ENCODE measurements at regions not wholly inside any gene's neighbourhood (a gene's known extent, or its start where the extent isn't known, plus 50 kb on each side); places are given as distances from the start of the nearest gene placed in this dataset.

DNA sequence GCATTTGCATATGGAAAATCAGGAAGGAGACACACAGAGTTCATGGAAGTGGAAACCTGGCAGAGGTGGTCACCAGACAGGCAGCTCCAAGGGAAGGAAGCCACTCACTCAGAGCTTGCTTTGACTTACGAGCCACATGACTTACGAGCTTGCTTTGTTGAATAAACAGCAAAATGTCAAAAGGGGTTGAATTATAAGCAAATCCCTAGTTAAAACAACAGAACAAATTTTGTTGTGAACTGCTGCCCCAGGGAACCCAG lies 164.3 kb downstream of the SYK start:
- H2AFZ ChIP-seq, result no peak overlapping the region
- no peak overlapping the region for H3K27ac Mint-ChIP-seq
- H3K4me1 Mint-ChIP-seq, result peaks cover 40% of the 10 kb centered on the region

More for the DNA sequence above, 164.3 kb downstream of the SYK start:
- Histone ChIP-seq H3K4me1 (ENCODE audit: insufficient read depth) (peaks cover 25% of the 10 kb centered on the region), H4K20me1 (replicated peaks; ENCODE audit: insufficient read depth) (no peaks in the 10 kb centered on the region), H3K4me2 (no peak overlapping the region), H3F3A (replicated peaks; ENCODE audit: low read depth) (no peaks in the 10 kb centered on the region), H3K27me3 (ENCODE audit: insufficient read depth) (no peaks in the 10 kb centered on the region), H3K79me2 (replicated peaks; ENCODE audit: insufficient read depth) (no peaks in the 10 kb centered on the region), H3K4me3 (no peak overlapping the region), H3K9me2 (ENCODE audit: insufficient read depth) (0 out of 2 replicates have a peak, but pooled peaks cover 6% of the 10 kb centered on the region), H3K36me3 (ENCODE audit: insufficient read depth) (no peaks in the 10 kb centered on the region), H3K27ac (ENCODE audit: low read depth) (no peak overlapping the region)
- H3K36me3 Mint-ChIP-seq (ENCODE audit: low read depth), result no peaks in the 10 kb centered on the region; the same call in 2 of the 3 replicates
- TF ChIP-seq, protein P1, sequence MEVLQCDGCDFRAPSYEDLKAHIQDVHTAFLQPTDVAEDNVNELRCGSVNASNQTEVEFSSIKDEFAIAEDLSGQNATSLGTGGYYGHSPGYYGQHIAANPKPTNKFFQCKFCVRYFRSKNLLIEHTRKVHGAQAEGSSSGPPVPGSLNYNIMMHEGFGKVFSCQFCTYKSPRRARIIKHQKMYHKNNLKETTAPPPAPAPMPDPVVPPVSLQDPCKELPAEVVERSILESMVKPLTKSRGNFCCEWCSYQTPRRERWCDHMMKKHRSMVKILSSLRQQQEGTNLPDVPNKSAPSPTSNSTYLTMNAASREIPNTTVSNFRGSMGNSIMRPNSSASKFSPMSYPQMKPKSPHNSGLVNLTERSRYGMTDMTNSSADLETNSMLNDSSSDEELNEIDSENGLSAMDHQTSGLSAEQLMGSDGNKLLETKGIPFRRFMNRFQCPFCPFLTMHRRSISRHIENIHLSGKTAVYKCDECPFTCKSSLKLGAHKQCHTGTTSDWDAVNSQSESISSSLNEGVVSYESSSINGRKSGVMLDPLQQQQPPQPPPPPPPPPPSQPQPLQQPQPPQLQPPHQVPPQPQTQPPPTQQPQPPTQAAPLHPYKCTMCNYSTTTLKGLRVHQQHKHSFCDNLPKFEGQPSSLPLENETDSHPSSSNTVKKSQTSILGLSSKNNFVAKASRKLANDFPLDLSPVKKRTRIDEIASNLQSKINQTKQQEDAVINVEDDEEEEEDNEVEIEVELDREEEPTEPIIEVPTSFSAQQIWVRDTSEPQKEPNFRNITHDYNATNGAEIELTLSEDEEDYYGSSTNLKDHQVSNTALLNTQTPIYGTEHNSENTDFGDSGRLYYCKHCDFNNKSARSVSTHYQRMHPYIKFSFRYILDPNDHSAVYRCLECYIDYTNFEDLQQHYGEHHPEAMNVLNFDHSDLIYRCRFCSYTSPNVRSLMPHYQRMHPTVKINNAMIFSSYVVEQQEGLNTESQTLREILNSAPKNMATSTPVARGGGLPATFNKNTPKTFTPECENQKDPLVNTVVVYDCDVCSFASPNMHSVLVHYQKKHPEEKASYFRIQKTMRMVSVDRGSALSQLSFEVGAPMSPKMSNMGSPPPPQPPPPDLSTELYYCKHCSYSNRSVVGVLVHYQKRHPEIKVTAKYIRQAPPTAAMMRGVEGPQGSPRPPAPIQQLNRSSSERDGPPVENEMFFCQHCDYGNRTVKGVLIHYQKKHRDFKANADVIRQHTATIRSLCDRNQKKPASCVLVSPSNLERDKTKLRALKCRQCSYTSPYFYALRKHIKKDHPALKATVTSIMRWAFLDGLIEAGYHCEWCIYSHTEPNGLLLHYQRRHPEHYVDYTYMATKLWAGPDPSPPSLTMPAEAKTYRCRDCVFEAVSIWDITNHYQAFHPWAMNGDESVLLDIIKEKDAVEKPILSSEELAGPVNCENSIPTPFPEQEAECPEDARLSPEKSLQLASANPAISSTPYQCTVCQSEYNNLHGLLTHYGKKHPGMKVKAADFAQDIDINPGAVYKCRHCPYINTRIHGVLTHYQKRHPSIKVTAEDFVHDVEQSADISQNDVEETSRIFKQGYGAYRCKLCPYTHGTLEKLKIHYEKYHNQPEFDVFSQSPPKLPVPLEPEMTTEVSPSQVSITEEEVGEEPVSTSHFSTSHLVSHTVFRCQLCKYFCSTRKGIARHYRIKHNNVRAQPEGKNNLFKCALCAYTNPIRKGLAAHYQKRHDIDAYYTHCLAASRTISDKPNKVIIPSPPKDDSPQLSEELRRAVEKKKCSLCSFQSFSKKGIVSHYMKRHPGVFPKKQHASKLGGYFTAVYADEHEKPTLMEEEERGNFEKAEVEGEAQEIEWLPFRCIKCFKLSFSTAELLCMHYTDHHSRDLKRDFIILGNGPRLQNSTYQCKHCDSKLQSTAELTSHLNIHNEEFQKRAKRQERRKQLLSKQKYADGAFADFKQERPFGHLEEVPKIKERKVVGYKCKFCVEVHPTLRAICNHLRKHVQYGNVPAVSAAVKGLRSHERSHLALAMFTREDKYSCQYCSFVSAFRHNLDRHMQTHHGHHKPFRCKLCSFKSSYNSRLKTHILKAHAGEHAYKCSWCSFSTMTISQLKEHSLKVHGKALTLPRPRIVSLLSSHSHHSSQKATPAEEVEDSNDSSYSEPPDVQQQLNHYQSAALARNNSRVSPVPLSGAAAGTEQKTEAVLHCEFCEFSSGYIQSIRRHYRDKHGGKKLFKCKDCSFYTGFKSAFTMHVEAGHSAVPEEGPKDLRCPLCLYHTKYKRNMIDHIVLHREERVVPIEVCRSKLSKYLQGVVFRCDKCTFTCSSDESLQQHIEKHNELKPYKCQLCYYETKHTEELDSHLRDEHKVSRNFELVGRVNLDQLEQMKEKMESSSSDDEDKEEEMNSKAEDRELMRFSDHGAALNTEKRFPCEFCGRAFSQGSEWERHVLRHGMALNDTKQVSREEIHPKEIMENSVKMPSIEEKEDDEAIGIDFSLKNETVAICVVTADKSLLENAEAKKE (CRISPR knock-in tag; IDR thresholded peaks at IDR 0.05), result no peak
- TF ChIP-seq, protein P2, sequence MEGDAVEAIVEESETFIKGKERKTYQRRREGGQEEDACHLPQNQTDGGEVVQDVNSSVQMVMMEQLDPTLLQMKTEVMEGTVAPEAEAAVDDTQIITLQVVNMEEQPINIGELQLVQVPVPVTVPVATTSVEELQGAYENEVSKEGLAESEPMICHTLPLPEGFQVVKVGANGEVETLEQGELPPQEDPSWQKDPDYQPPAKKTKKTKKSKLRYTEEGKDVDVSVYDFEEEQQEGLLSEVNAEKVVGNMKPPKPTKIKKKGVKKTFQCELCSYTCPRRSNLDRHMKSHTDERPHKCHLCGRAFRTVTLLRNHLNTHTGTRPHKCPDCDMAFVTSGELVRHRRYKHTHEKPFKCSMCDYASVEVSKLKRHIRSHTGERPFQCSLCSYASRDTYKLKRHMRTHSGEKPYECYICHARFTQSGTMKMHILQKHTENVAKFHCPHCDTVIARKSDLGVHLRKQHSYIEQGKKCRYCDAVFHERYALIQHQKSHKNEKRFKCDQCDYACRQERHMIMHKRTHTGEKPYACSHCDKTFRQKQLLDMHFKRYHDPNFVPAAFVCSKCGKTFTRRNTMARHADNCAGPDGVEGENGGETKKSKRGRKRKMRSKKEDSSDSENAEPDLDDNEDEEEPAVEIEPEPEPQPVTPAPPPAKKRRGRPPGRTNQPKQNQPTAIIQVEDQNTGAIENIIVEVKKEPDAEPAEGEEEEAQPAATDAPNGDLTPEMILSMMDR (conservative IDR thresholded peaks at IDR 0.05; ENCODE audit: low read depth in 2 of 2), result no peak
- H3K27me3 Mint-ChIP-seq (ENCODE audit: insufficient read depth, low read depth, poor library complexity), result peaks cover 8% of the 10 kb centered on the region
- ATAC-seq (no peak), DNase-seq (ENCODE audit: low spot score) (no peak)
- no peak overlapping the region for H3K4me3 Mint-ChIP-seq
- H3K9me3 Mint-ChIP-seq, result no peaks in the 10 kb centered on the region; the same call in 2 of the 3 replicates
